Activated CD8-positive, alpha-beta T cell treated with anti-CD3 and anti-CD28 coated beads, Interleukin-2, amount 10 ng/mL, durations not matched to agents 7 days and 5 days (primary cell): ENCODE measurements at regions not wholly inside any gene's neighbourhood (a gene's known extent, or its start where the extent isn't known, plus 50 kb on each side); places are given as distances from the start of the nearest gene placed in this dataset.

ENCODE experiments used
- ATAC-seq: fragments of 150-1000 bp; cut with Tn5 transposase; one replicate; pipeline ENCODE4 v1.10.0; 2021; ENCODE audit warnings: moderate library complexity
- CTCF ChIA-PET: fragments of 350-600 bp; sonication (Branson Sonifier 250); formaldehyde crosslinking; loops from one replicate; lab custom pipeline; 2021; ENCODE audit warnings: antibody characterized with exemption; lab: Charles Lee
- POLR2A ChIA-PET: fragments of 350-600 bp; sonication (Branson Sonifier 250); formaldehyde crosslinking; loops from one replicate; lab custom pipeline; 2021; ENCODE audit warnings: antibody characterized with exemption; lab: Charles Lee
- DNase-seq: peaks from one replicate; pipeline ENCODE4 v3.0.0-alpha.2; 2020
- H3K27ac Mint-ChIP-seq: one replicate; pipeline ENCODE4 v1.8.0; 2021; ENCODE audit warnings: mild to moderate bottlenecking, mixed read lengths
- H3K27me3 Mint-ChIP-seq: one replicate; pipeline ENCODE4 v1.8.0; 2021; ENCODE audit warnings: low read depth, mixed read lengths
- H3K36me3 Mint-ChIP-seq: one replicate; pipeline ENCODE4 v1.8.0; 2021; ENCODE audit warnings: low read depth, mixed read lengths
- H3K4me1 Mint-ChIP-seq: one replicate; pipeline ENCODE4 v1.8.0; 2021; ENCODE audit warnings: low read depth, mixed read lengths
- H3K4me3 Mint-ChIP-seq: one replicate; pipeline ENCODE4 v1.8.0; 2021; ENCODE audit warnings: mild to moderate bottlenecking, mixed read lengths
- H3K9me3 Mint-ChIP-seq: one replicate; pipeline ENCODE4 v1.8.0; 2022; ENCODE audit warnings: mixed read lengths; ENCODE audit not compliant: insufficient read depth

DNA sequence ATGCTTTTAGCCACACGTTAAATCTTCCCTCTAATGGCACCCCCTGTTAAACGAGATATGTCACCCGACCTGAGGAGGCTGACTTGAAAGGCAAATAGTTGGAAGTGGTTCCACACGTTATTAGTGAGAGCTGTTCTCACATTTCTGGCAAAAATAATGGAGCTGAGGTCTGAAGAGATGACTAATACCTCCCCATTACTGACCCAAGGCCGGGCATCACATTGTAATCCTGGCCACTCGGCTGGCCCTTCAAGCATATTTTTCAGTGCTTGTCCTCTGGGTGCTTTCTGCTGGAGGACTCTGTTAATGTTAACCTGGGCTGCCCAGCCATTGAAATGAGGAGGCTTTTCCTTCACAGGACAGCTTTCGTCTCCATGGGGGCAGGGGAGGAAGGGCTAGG, 260.0 kb upstream of the CADM1 start:
- Mint-ChIP-seq H3K9me3 (no peaks in the 10 kb centered on the region), H3K4me3 (no peak overlapping the region), H3K4me1 (no peaks in the 10 kb centered on the region), H3K27ac (no peak overlapping the region), H3K36me3 (no peaks in the 10 kb centered on the region), H3K27me3 (peaks cover 5% of the 10 kb centered on the region)
- no peak for DNase-seq
- CTCF ChIA-PET = no interaction called here
- POLR2A ChIA-PET = no interaction called here
- no peak for ATAC-seq

DNA sequence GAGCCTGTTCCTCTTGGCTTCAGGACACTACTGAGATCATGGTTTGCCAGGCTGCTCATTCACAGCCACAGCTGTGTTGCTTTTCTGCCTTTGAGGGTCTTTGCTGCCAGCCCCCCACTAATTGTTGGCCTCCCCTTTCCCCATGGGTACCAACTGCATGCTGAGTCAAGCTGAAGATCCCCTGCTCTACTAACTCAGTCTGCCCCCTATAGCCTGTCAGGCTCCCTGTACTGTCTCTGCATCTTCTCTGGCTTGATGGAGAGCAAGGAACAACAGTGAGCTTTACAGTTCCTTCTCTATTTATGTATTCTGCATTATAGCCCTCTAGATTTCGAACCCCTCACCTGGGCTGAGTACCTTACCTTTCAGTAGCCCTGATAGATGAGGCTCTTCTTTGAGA, 257.6 kb upstream of the CADM1 start:
- peaks cover 12% of the 10 kb centered on the region for H3K27me3 Mint-ChIP-seq
- CTCF ChIA-PET = no interaction called here
- no peaks in the 10 kb centered on the region for H3K36me3 Mint-ChIP-seq
- ATAC-seq = no peak
- POLR2A ChIA-PET = no interaction called here
- H3K4me3 Mint-ChIP-seq = no peak overlapping the region
- DNase-seq = no peak
- no peaks in the 10 kb centered on the region for H3K4me1 Mint-ChIP-seq
- no peak overlapping the region for H3K27ac Mint-ChIP-seq
- no peaks in the 10 kb centered on the region for H3K9me3 Mint-ChIP-seq

DNA sequence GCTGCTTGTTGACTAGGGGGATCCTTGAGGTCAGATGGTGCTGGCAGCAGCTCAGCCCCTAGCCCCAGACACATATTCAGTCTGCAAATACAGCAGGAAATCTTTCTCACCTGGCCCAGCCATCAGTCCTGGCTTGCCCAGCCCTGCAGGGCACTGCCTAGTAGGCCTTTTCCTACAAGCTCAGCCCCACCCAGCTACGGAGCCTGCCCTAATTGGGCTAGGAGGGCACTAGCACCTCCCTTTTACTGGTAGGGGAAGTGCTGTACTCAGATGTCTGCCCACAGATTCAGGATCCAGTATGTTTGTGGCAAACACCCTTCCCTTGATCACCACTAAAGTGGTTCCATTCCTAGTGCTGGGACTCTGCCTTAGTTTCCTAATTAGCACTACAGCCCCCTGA, 257.1 kb upstream of the CADM1 start:
- Mint-ChIP-seq H3K9me3 (no peaks in the 10 kb centered on the region), H3K4me3 (no peak overlapping the region), H3K36me3 (no peaks in the 10 kb centered on the region), H3K27ac (no peak overlapping the region), H3K27me3 (peaks cover 12% of the 10 kb centered on the region), H3K4me1 (no peaks in the 10 kb centered on the region)
- DNase-seq (no peak), ATAC-seq (no peak)
- CTCF ChIA-PET = no interaction called here
- POLR2A ChIA-PET = no interaction called here

DNA sequence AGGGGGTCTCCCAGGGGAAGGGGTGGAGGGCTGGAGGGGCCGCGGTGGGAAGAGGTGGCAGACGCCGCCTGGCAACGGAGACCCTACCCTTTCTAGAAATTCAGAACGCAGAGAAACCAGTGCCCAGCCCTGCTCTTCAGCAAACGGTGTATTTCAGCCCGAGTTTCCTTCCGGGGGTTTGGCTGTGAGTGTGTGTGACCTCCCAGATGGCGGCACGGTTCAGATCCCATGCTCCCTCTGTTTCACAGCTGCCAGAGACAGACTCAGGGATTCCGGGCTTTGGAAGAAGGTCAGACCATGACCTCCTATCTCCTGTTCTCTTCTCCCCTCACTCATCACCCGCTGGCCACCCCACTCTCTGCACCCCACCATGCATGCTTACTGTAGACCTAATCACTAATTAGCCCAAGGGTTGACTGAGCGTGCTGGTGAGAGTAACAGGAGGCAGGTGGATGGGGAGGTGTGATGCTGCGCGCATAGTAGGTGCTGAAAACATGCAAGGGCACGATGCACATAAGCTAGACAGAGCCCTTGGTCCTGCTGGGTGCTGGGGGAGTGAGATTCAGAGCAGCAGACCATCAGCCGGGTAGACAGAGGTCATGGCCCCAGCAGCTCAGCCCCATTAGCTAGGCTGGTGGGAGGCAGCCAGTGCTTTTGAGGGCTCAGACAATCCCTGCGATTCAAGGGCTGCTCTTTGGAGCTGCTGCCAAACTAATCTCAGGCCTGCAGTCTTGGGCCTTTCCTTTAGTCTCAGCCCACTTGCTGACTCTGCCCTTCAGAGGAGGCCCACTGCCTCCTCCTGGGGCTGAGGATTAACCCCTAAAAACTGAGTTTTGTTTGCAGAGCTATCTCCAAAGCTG, 256.5 kb upstream of the CADM1 start:
- ATAC-seq (no peak), DNase-seq (no peak)
- Mint-ChIP-seq H3K27me3 (peaks cover 12% of the 10 kb centered on the region), H3K4me1 (no peaks in the 10 kb centered on the region), H3K4me3 (no peak overlapping the region), H3K9me3 (no peaks in the 10 kb centered on the region), H3K27ac (no peak overlapping the region), H3K36me3 (no peaks in the 10 kb centered on the region)
- POLR2A ChIA-PET = no interaction called here
- CTCF ChIA-PET = no interaction called here

DNA sequence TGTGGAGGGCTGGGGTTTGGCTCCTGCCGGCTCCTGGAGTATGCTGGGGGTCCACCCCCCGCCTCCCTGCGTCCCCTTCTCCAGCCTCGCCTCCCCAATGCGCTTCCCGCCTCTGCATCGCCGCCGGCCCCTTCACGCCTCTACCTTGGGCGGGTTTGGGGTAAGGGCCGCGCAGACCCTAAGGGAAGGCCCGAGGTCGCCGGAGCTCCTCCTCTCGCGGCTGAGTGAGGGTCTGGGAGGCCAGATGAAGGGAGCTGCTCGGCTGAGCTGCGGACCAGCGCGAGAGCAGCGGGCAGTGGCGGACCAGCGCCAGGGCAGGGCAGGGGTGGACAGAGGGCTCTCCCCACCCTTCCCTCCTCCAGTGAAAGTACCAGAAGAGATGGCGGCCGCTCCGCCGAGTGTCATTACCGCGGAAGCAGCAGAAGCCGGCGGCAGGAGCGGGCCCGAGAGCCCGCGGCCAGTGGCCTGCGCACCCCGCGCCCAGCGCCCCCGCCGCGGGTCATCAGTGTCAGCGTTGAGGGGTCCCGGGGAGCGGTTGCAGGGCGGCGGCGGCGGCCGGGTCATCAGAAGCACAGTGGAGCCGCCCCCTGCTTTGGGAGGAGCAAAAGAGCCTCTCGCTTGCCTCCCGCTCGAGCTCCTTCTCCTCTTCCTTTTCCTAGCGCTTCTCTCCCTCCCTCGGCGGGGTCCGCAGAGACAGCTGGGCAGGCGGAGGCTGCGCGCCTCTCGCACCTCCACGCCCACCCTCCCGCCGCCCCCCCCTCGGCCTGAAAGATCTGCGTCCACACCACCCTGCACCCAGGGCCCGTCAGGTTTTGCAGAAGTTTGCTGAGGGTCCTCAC, 255.6 kb upstream of the CADM1 start:
- ChIA-PET CTCF (no interaction called here), POLR2A (no interaction called here)
- ATAC-seq = no peak
- Mint-ChIP-seq H3K36me3 (no peaks in the 10 kb centered on the region), H3K4me3 (no peak overlapping the region), H3K27me3 (peaks cover 12% of the 10 kb centered on the region), H3K4me1 (no peaks in the 10 kb centered on the region), H3K9me3 (no peaks in the 10 kb centered on the region), H3K27ac (no peak overlapping the region)
- DNase-seq = no peak

DNA sequence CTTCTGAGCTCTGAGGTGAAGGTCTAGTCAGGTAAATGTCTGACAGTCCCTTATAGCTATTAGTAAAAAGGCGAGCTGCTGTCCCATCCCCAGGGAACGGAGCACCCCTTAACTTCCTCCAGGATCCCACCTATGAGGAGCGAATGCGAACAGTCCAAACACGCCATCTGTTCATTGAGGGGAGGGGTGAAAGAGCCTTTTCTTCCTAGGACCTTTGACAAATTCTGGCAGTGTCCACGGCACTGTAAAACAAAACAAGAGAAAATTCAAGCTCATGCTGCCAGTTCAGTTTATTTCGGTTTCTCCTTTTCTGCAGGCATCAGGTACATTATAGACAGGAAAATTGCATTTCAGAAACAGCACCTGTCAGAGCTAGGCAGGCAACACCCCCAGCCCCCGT, 253.8 kb upstream of the CADM1 start:
- H3K4me1 Mint-ChIP-seq = no peaks in the 10 kb centered on the region
- ATAC-seq (no peak), DNase-seq (no peak)
- H3K4me3 Mint-ChIP-seq = no peak overlapping the region
- CTCF ChIA-PET = no interaction called here
- no peaks in the 10 kb centered on the region for H3K36me3 Mint-ChIP-seq
- no peaks in the 10 kb centered on the region for H3K9me3 Mint-ChIP-seq
- H3K27ac Mint-ChIP-seq = no peak overlapping the region
- POLR2A ChIA-PET = no interaction called here
- peaks cover 12% of the 10 kb centered on the region for H3K27me3 Mint-ChIP-seq

DNA sequence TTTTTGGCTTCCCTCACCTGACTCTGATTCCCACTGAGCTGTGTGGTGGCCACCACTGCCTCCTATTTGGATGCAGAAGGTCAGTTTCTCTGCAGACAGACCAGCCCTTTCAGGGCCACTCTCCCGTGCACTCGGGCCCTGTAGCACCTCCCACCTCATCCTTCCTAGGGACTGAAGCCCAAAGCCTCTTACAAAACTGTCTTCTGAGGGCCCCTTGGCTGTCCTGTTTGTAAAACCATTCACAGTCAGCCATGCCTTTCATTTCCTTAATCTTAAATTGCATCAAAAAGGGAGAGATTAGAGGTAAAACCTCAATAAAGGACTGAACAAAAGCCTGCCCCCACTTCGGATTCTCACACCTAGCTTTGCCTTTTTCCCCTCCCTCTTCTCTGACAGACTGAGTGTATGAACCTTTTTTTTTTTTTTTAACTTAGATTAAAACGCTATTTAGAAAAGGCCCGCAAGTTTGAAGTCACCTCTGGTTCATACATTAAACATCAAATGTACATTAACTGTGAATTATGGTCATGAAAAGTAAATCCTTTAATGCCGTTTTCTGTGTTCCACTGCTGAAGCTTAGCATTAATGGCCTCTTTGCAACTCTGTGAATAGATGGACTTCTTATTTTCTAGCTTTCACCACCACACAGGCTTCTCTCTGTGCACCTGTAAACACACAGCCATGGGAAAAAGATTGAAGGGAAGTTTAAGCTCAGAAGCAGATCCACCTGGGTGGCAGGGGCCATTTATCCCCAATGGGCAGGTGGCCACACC, 247.2 kb upstream of the CADM1 start:
- Mint-ChIP-seq H3K4me1 (no peaks in the 10 kb centered on the region), H3K4me3 (no peak overlapping the region), H3K27me3 (no peaks in the 10 kb centered on the region), H3K36me3 (no peaks in the 10 kb centered on the region), H3K27ac (no peak overlapping the region), H3K9me3 (no peaks in the 10 kb centered on the region)
- POLR2A ChIA-PET = no interaction called here
- DNase-seq (no peak), ATAC-seq (no peak)
- CTCF ChIA-PET = no interaction called here

DNA sequence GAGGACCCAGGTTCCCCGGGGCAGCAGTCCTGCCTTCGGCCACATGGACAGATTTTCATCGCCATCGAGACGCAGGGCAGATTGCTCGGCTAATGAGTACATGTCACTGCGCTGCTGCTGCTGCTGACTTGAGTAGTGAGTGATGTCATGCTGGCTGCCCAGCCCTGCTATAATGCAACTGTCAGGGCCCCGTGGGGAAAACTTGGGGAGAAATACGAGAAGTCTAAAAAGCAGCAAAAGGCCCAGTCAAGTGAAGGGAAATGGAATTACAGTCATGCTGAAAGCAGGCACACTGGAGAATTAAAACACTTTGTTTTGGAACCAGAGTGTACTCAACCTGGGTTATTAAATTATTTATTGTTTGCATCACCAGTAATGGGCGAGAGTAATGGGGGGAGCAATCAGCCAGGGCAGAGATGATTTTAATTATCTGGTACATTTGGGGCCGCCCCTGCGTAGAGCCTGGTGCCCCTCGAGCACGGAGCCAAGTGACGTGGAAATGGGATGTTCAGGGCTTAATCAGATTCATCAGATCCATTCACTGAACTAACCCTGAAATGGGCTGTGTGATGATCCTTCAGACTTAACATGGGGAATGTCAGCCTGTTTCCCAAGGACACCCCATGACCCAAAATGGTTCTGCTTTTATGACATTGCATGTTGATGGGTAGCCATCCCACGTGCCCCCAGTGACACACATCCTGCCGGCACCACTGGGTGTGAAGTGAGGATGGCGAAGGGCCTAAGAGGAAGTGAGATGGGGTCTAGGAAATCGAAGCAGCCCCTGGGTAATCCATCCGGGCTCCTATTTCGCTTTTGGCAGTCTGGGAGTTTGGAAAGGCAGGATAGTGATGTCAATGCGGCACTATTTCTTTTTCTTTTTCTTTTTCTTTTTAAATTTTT, 241.6 kb upstream of the CADM1 start:
- no peak overlapping the region for H3K27ac Mint-ChIP-seq
- no peaks in the 10 kb centered on the region for H3K27me3 Mint-ChIP-seq
- no peaks in the 10 kb centered on the region for H3K9me3 Mint-ChIP-seq
- ChIA-PET CTCF (no interaction called here), POLR2A (no interaction called here)
- no peak overlapping the region for H3K4me3 Mint-ChIP-seq
- ATAC-seq (no peak), DNase-seq (no peak)
- H3K36me3 Mint-ChIP-seq = no peaks in the 10 kb centered on the region
- H3K4me1 Mint-ChIP-seq = no peaks in the 10 kb centered on the region

DNA sequence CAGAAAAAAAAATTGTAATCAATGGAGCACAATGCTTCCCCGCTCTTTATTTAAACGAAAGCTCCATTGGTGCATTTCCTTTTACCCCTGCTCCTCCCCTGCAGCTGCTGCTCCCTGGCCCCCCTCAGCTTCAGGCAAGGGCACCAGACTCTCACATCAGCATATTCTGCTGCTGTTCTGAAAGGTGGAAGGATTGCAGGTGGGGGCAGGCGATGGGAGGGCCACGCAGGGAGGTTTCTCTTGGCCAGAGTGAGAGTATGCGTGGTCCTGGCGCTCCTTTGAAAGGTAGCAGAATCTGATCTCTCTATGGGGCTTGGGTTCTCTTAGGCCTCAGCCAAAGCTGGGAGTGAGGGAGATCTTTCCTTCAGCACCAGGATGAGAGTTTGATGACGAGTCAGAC, 240.9 kb upstream of the CADM1 start:
- DNase-seq (no peak), ATAC-seq (no peak)
- no peaks in the 10 kb centered on the region for H3K36me3 Mint-ChIP-seq
- no peak overlapping the region for H3K27ac Mint-ChIP-seq
- ChIA-PET POLR2A (no interaction called here), CTCF (no interaction called here)
- no peak overlapping the region for H3K4me3 Mint-ChIP-seq
- no peaks in the 10 kb centered on the region for H3K4me1 Mint-ChIP-seq
- H3K27me3 Mint-ChIP-seq = no peaks in the 10 kb centered on the region
- no peaks in the 10 kb centered on the region for H3K9me3 Mint-ChIP-seq

DNA sequence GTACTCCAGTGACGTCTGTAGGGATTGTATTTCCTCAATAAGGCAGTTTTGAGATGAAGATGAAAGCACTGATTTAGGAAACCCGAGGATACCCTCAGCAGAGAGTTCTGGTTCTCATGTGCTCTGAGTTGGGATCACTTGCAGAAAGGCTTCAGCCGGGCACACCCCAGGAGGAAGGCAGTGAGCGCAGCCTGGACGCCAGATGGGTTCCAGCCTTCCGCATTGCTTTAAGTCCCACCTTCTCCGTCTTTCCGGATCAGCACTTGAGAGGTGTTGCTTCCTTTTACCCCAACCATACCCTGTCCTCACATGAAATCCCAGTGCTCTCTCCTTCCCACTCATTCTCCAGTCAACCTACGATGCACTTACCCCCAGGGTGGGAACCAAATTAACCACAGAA, 239.5 kb upstream of the CADM1 start:
- H3K9me3 Mint-ChIP-seq = no peaks in the 10 kb centered on the region
- H3K4me3 Mint-ChIP-seq = no peak overlapping the region
- POLR2A ChIA-PET = no interaction called here
- H3K36me3 Mint-ChIP-seq = no peaks in the 10 kb centered on the region
- DNase-seq (no peak), ATAC-seq (no peak)
- no peaks in the 10 kb centered on the region for H3K27me3 Mint-ChIP-seq
- H3K27ac Mint-ChIP-seq = no peak overlapping the region
- CTCF ChIA-PET = no interaction called here
- H3K4me1 Mint-ChIP-seq = no peaks in the 10 kb centered on the region

DNA sequence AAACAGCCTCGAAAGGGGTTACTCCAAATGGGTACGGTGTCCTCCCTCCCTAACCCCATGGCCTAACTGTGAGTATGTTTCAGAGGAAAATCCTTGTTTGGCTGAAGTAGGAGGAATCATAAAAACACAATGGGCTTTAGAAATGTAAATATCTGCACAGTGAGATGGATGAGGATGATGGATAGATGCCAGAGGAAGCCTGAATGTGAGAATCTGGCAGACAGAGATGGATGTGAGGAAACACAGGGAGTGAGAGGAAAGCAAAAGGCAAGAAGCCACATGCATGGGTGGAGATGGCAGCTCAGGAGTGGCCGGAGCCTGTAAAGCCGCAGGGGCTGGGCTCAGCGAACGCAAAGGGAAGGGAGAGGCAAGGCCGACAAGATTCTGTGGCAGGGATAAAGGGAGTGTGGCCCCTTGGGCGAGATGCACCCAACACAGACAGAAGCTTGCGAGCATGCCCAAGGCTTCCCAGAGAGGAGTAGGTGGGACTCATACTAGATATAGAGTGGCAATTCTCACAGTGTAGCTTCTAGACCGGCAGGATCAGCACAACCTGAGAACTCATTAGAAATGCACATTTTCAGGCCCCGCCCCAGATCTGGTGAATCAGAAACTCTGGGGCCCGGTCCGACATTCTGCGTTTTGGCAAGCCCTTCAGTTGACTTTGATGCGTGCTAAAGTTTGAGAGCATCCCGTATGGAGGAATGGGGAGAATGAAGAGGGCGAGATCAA, 237.3 kb upstream of the CADM1 start:
- H3K4me3 Mint-ChIP-seq = no peak overlapping the region
- DNase-seq (no peak), ATAC-seq (no peak)
- ChIA-PET CTCF (no interaction called here), POLR2A (no interaction called here)
- no peaks in the 10 kb centered on the region for H3K36me3 Mint-ChIP-seq
- H3K27me3 Mint-ChIP-seq = no peaks in the 10 kb centered on the region
- H3K9me3 Mint-ChIP-seq = no peaks in the 10 kb centered on the region
- no peaks in the 10 kb centered on the region for H3K4me1 Mint-ChIP-seq
- H3K27ac Mint-ChIP-seq = no peak overlapping the region
